T-helper 22 cell (primary cell): ENCODE measurements at regions not wholly inside any gene's neighbourhood (a gene's known extent, or its start where the extent isn't known, plus 50 kb on each side); places are given as distances from the start of the nearest gene placed in this dataset.

Experiments used
- DNase-seq: peaks from one replicate; pipeline ENCODE4 v3.0.0-alpha.2; 2020; ENCODE audit warnings: low read depth

- no peak for DNase-seq
Observed at GRCh38 chr12:97181571-97182265, 274.7 kb downstream of the NEDD1 start.

- DNase-seq, result no peak
Observed at GRCh38 chr12:97182769-97183168, 275.7 kb downstream of the NEDD1 start.

DNA sequence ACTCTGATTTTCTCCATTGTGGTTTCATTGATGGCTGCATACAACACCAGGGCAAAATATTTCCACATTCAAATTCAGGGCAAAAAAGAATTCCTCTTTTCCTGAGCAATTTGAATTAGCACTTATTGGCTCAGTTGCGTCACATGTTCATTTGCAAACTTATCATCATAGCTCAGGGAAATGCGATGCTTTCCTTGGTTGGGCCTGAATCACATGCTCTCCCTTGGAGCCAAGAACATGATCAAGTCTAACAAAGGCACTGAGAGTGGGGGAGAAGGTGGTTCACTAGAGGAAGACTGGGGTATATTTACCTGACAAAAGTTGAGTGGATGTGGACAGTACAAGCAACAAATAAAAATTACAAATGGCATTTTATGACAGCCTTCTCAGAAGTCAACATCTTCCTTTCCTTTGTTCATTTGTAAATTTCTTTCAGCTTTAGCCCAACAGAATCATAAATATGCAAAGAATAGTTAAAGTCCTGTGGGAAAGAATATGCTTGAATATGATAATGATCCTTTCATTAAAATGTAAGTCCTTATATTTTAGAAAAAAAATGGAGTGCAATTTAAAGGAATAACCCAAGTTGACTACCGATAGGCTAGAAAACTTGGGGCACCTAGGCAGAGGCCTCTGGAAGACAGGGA, 277.2 kb downstream of the NEDD1 start:
- DNase-seq, result no peak

DNA sequence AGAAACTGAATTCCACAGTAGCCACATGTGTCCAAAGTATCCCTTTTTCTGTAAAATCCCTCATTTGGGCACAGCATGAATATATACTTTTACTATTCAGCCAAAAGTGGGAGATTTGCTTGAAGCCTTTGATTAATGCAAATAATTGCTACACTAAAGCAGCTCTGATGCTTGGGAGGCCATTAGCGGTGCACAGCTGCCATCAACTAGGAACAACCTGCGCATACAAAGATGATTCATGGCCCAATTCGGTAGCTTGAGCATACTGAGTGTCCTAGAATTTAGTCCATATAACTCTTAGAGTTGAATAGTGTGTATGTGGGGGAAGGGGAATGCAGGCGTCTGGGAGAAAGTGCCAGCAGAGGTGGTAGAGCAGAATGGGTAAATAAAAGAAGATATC, 277.0 kb upstream of the RMST start:
- DNase-seq, result no peak

- DNase-seq, result no peak
Observed at GRCh38 chr12:97194546-97194945, 268.1 kb upstream of the RMST start.

DNA sequence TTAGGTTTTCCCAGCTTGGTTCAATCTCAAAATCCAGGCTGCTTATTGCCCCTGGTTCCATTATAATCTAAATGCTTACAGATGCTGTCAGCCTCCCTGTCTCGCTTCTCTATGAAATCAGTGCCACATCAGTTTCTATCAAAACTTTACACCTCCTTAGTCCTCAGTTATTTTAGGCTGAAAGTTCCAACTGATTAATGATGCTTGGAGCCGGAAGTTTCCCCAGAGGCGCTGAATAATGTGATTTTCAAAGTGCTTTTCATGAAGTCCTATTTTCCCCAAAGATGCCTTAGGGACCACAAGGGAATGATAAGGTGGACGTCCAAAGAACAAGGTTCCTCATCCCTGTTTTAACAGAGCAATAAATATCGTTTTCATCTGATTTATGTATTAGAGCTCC, 262.4 kb upstream of the RMST start:
- DNase-seq, result no peak

DNA sequence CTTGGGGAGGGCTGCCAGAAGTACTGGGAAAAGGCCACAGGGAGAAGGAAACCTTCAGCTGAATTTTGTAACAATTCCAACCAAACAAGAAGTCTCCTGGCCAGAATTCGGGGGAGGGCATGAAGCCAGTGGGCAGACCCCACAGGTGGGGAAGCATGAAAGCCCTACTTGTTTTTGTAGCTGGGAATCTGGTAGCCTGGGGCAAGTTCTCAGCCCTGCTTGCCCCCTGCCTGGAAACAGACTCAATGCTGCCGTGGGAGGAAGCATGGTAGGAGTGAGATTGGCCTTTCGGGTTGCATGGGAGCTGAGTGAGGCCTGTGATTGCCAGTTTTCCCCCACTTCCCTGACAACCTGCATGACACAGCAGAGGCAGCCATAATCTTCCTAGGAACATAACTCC, 259.2 kb upstream of the RMST start:
- no peak for DNase-seq

DNA sequence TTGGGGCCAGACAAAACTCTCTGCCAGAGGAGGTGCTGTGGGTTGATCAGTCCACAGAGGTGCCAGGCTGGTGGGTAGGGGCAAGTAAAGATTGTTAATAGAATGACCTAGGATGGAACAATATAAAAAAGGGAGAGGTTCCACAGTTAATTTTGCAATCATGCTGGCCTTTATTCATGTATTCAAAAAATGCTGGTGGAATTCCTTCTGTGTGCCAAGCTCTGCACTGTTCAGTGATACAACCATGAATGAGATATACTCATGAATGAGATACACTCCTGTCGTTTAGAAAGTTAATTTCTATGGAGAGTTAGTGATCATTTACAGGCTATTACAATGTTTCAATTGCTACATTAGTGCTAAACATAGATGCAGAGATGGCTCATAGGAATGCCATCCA, 252.6 kb upstream of the RMST start:
- DNase-seq, result no peak

- DNase-seq, result no peak
Observed at GRCh38 chr12:97211416-97211930, 251.1 kb upstream of the RMST start.

DNA sequence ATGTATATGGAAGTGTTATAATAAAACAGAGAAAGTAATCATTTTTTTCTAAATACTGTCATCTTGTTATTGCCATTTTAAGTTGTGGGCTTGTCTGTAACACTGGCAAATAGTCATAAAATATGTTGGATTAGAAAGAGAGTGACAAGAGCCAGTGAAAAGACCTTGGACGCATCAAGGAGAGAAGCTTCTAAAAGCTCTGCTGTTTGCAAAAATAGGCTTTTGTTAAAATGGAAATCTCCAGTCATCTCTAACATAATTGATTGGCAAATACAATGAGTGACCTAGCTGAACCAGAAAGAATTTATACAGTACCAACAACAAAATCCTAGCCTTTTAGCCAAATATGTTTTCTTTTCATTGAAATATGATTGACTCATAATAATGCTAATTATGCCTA, 245.8 kb upstream of the RMST start:
- no peak for DNase-seq

- no peak for DNase-seq
Observed at GRCh38 chr12:97222391-97222790, 240.2 kb upstream of the RMST start.

GRCh38 chr12:97223419-97223818, 239.2 kb upstream of the RMST start:
- no peak for DNase-seq

DNA sequence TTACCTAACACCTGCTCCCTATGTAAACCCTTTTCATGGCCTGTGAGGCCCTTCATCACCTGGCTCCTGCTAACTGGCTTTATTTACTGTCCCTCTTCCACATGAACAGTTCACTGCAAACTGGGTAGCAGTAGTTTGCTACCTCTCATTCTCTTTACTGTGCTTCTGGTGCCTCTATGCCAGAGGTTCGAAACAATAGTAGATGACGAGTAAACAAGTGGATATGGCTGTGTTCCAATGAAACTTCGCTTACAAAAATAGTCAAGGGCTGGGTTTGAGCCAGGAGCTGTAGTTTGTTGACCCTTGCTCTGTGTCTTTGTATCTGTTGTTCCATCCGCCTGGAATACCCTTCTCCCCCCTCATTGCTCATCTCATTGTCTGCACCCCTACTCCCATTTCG, 233.6 kb upstream of the RMST start:
- DNase-seq, result no peak

DNA sequence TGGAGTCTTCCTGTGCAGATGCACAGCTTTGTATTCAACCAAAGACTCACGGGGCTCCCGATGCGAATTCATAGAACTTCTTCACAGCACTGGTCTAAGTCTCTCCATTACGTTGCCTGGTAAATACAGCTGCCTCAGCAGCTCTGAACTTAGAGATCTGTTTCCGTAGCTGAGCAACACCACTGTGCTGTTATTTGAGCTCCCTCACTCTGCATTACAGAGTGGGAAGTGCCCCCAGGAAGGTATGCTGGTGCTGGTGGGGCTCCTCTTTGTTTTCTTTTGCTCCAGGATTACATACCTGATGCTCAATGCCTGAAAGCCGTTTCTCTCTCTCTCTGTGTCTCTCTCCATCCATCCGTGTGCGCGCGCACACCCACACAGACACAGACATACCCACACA, 227.5 kb upstream of the RMST start:
- no peak for DNase-seq

GRCh38 chr12:97246368-97246767, 216.2 kb upstream of the RMST start:
- DNase-seq, result no peak

- no peak for DNase-seq
Observed at GRCh38 chr12:97250483-97250882, 212.1 kb upstream of the RMST start.

DNA sequence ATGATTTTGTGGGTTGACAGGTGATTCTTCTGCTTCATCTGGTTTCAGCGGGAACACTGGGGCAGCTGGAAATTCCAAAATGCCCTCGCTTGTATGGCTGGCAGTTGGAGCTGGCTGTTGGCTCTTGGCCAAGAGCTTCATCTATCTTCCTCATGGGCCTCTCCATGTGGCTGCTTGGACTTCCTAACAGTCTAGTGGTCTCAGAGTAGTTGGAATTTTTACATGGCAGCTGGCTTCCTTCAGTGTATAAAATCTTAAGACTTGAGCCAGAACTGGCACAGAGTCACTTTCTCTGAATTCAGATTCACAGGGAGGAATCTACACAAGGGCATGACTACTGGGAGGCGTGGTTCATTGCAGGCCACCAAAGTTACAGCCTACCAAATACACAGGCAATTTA, 204.9 kb upstream of the RMST start:
- no peak for DNase-seq

DNA sequence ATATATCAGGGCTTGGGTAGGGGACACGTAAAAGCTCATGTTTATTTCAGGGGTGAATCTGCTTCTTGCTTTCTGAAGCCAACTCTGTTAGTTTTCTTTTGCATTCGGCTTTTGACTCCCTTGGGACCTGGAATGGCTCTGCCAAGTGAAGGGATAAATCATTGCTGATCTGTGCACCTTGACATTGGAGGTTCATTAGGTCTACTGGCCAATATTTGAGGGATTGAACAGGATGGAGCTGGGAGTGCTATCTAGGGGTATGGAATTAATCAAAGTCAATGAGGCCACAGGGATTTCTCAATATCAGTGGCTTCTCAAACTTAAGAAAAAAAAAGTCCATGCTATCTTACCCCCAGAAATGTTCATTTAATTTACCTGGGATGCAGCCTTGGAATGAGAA, 203.5 kb upstream of the RMST start:
- no peak for DNase-seq

DNA sequence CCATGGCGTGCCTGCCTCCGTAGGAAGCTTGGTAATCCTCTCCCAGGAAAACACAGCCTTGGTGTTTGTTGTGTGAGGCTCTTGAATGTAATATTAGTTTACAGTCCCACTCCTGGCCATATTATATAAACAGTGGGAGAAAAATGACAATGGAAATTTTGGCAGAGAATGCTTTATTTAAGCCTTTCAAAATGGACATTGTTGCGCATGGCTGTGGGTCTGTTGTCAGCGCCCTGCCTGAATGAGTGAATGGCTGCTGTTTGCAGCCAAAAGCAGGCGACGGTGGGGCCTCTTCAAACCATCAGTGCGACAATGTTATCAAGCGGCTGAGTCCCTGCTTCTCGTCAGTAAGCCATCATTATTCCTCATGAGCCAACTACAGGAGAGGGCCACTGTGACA, 201.8 kb upstream of the RMST start:
- no peak for DNase-seq

DNA sequence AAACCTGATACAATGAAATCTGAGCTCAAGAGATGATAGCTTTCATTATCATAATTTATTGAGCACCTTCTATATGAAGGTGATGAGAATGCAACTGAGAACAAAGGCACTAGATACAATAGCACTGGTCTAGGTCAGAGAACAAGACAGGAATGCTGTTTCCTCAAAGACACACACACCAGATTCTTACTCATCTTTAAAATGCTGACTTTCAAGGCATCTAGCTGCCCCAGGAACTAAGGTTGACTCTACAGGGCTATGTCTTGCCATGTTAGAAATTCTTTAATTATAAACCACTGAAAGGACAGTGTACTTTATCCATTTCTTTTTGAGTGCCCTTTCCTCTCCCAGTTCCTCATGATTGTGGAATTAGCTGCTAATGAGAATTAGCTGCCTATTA, 195.4 kb upstream of the RMST start:
- DNase-seq, result no peak

DNA sequence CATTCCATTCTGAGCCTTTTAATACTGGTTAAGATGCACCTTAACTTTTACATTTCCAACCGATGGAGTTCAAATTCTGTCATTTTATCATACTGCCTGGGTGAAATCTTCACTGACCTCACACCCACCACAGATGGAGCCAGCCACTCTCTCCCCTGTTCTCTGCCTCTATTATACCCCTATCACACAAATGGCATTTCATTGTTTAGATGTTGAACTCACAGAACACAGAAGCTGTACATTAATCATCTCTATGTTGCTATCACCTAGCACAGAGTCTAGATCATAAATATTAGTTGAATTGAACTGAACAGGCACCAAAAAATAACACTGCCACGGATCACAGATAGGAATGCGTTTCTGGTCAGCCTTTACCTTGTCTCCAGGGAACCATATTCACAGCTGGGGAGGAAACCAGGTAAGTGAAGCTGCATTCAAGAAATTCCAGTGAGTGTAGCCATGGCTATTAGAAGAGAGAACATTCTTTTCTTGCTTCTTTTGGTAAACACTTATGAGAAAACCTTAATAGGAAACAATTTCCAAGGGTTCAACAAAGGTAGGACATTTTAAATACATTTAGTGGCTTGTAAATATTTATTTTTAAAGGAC, 194.9 kb upstream of the RMST start:
- DNase-seq, result no peak

GRCh38 chr12:97272471-97272870, 190.1 kb upstream of the RMST start:
- no peak for DNase-seq

DNA sequence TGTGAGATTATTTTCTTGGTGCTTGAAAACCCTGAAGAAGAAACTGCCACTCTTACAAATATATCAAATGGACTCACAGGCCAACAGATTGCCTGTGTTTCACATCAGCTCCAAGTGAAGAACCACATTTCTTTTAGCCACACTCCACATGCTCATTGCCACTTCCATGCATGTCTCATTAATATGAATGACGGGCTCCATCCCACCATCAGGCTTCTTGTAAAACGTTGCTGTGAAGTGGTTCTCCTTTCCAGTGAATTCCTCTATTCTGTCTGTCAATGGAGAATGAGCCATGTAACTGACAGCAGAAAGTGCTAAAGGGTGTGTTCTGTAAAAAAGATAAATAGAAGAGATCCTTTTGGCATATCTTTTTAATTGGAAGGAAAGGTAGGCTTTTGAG, 188.2 kb upstream of the RMST start:
- no peak for DNase-seq

DNA sequence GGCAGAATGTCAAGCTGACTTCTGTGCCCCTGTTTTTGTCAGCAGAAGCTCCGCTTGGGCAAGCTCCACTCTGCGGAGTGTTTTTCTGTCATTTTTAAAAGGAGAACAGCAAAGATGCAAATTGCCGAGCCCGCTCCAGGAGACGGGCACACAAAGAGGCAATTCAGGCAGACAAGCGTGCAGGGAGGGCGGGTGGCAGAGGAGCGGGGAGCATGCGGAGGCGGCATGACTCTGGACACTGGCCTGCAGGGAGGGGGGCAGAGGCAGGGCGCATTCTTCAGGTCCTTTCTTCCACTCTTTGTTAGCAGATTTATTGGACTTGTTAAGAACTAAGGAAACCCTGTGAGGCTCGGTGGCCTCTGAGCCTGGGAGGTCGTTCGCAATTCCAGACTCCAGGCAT, 187.3 kb upstream of the RMST start:
- DNase-seq, result no peak
